NCI-H1092 (cell line): ENCODE measurements at regions not wholly inside any gene's neighbourhood (a gene's known extent, or its start where the extent isn't known, plus 50 kb on each side); places are given as distances from the start of the nearest gene placed in this dataset.
"Not testable (repeated sequence)": the region's sequence is repeated elsewhere in the genome, so short reads cannot be mapped to it uniquely, and the experiment has no call there.

Experiments used
- DNase-seq: peaks from one replicate; lab custom pipeline; 2025; lab: John Stamatoyannopoulos, UW

- no peak for DNase-seq
Measured at GRCh38 chr10:84938117-84938905, 609.9 kb downstream of the CCSER2 start.

GRCh38 chr10:84943541-84943940 lies 615.2 kb downstream of the CCSER2 start:
- no peak for DNase-seq

- no peak for DNase-seq
Measured at GRCh38 chr10:84944187-84944586, 615.8 kb downstream of the CCSER2 start.

- DNase-seq, result no peak
Measured at GRCh38 chr10:84945791-84946190, 617.4 kb downstream of the CCSER2 start.

DNA sequence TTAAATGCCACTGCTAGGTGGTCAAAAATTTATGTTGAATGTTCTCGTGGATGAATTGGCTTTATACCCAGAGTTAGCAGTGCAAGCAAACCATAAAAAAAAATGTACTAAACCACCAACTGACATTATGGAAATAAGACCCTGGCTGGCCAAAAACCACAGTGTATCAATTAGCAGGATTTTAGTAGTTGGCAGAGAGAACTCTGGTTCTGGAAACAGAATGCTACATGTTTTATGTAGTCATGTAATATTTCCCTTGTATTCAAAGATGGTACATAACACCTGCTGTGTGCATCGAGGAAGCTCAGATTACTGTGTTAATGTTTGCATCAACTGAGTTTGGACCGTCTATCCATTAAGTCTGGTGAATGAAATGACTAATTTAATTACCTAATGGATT lies 618.5 kb downstream of the CCSER2 start:
- peak; percentile 84 for DNase-seq

DNA sequence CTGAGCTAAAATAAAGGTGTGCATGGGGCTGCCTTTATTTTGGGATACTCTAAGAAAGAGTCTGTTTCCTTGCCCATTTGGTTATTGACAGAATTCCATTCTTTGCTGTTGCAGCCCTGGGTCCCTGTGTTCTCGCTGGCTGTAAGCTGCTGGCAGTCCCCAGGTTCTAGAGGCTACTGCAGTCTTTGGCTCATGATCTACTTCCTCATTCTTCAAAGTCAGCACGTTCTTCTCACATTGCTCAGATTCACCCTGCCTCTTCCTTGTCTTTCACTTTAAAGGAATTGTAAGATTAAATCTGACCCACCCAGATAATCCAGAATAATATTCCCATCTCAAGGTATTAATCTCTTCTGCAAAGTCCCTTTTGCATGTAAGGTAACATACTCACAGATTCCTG lies 620.3 kb downstream of the CCSER2 start:
- DNase-seq, result no peak

- no peak for DNase-seq
Measured at GRCh38 chr10:84951616-84952015, 623.2 kb downstream of the CCSER2 start.

DNA sequence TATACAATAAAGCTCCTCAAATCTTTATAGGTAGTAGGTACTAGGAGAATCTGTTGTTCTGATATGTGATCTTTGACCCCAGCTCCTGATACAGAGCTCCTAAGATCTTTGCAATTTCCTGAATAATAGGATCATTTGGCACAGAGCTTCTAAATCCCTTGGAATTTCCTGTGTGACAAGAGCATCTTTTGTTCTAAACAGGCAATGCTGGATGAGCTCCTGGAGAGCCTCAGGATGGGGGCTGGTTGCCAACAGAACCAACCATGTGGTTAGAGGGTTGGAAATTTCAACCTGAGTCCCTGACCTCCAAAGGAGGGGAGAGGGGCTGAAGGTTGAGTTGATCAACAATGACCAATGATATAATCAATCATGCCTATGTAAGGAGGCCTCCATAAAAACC lies 629.0 kb downstream of the CCSER2 start:
- no peak for DNase-seq

- no peak for DNase-seq
Measured at GRCh38 chr10:84965468-84965867, 637.1 kb downstream of the CCSER2 start.

- DNase-seq, result no peak
Measured at GRCh38 chr10:84966708-84967441, 638.5 kb downstream of the CCSER2 start.

GRCh38 chr10:84969297-84969696 lies 640.9 kb downstream of the CCSER2 start:
- not testable (repeated sequence) for DNase-seq

- no peak for DNase-seq
Measured at GRCh38 chr10:84987039-84987438, 658.6 kb downstream of the CCSER2 start.

DNA sequence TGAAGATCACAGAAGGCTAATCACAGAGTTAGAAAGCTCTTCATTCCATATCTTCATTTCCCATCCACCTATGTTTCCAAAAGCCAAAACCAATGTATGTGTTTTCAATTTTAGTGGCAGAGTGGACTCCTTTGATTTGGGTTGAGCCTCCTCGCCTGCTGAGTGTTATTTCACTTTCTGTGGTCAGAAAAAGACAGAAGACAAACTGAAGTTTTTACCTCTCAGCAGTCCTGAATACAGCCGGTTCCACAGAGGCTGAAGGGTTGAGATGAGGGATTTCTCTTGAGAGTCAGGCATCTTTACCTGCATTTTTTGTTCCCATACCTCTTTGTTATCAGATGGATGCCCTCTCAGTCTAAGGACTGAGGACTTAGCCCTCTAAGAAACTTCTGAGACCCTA lies 659.6 kb downstream of the CCSER2 start:
- no peak for DNase-seq

DNA sequence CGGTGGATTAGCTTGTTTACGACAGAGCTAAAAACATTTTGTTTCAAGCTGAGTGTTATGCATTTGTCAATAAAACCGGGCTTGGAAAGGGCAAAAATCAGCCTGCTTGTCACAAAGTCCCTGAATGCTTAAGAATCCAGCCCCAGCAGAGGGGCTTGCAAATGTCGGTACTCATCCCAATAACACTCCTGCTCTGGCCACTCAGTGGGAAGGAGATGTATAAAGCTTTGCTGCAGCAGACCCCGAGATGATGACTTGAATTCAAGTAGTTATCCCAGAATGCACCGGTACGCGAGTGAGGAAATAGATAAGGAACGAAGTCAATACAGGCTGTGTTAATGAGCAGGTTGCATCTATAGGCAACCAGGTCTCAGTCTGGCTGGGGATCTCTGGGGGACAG lies 662.3 kb downstream of the CCSER2 start:
- DNase-seq, result no peak

DNA sequence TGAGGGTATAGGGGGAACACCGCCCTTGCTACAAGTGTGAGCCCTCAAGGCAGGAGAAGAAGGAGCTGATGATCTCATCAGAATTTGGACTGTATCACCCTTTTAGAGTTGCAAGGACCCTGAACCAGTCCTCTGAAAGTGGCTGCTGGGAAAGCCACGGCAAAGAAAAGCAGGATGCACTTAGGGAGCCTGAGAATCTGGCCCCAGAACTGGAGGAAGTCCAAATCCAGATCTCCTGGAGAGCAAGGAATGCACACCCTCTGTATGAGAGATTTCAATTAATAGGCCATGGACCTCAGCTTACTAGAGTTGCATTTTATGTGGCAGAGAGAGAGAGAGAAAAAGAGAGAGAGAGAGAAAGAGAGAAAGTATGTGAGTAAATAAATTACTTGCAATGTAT lies 662.9 kb downstream of the CCSER2 start:
- DNase-seq, result no peak

DNA sequence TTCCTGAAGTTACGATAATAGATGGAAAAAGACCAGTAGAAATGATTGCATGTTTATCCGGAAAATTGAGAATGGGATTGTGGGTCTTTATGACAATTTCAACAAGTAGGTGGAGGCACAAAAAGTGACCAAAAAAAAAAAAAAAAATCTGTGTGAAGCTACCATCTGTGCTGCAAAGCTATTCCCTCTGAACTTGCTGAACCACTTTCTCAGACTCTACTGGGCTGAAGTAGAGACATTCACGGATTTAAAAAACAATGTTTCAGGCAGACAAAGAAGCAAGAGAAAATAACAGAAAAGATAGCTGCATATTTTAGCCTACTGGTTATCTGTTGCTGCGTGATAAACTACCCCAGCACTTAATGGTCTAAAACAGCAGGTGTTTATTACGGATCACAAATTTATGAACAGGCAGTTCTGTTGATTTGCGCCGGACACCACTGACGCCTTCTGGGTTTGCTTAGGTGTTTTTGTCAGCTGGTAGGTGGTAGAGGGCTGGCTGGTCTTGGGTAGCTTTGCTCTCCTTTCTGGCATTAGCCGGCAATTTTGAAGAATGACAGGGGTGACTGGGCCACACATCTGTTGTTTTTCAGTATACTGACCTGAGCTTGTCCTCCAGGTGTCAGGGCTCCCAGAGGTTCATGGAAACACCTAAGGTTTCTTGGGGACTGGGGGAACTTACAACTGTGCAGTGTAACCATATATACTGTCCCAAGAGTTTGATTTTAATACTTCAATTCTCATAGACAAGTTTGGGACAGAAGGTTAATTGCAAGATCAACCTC lies 665.1 kb downstream of the CCSER2 start:
- no peak for DNase-seq

GRCh38 chr10:84994722-84995121 lies 666.3 kb downstream of the CCSER2 start:
- no peak for DNase-seq

- no peak for DNase-seq
Measured at GRCh38 chr10:84996580-84996979, 668.2 kb downstream of the CCSER2 start.

- DNase-seq, result no peak
Measured at GRCh38 chr10:84997870-84998269, 669.5 kb downstream of the CCSER2 start.

DNA sequence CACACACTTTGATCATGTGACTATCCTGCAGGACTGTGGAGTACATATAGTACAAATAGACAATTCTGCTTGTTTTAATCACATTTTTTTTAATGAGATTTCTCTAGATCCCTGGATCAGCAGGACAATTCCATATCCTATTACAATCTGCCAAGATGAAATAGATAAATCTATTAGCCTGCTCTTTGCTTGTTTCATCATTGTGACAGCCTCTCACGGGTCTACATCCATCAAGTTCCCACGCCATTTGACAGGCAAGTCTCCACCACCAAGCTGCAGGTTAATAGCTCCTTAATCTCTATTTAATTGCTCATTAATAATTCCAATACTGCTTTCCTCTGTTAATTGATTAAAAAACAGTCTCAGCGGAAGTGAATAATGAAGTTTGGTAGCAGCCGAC lies 671.5 kb downstream of the CCSER2 start:
- no peak for DNase-seq

DNA sequence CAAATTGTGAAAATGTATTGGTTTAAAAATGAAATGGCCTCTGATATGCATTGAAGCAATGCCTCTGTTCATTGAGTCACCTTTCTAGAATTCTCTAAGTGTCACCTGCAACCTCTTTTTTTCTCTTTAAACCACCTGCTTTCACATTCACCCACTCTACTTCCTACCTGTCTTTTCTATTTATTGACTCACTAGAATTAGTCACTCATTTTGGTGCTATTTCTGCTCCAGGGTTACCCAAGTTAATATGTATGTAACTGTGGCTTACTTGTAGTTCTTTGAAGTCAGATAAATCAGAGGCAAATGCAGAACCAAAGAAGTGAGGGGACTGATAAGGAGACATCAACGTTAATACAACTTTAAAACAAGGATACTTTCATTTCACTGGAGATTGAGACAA lies 674.7 kb downstream of the CCSER2 start:
- DNase-seq, result no peak

DNA sequence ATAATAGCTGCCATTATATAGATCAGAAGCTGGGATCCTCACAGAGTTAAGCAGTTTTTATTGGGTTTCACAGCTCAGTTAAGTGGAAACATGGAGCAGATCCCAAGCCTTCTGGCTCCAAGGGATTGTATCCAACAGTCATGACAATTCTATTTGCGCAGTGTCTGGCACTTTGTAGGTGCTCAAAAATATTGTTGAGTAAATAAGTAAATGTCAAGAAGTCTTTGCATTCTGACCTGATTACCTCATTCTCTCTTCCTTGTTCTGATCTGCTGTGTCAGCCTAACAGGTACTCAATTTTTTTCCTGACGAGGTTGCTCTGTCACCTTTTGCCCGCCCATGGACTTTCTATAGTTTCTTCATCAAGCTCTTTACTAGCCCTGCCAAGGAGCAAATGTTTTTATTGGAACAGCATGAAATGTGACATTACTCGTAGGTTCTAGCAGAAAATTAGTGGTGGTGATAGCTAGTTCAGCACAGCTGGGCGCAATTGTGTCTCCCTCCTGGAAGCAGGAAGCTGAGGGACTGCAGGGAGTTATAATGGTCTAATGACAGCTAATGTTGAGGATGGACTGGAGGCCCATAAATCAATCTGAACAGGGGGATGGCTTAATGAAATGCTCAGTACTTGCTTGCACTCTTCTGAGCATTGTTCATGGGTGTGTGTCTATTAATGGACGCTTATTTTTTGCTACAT lies 680.2 kb downstream of the CCSER2 start:
- DNase-seq, result no peak
